AG04450 (cell line): ENCODE measurements at regions not wholly inside any gene's neighbourhood (a gene's known extent, or its start where the extent isn't known, plus 50 kb on each side); places are given as distances from the start of the nearest gene placed in this dataset.

Experiments
- CTCF ChIA-PET: fragments of 300-600, 350-600 bp; formaldehyde crosslinking; extraction: SDS; loops from one replicate; lab custom pipeline; 2022; ENCODE audit warnings: antibody characterized with exemption, inconsistent platforms; lab: Charles Lee
- POLR2A ChIA-PET: fragments of 350-600 bp; formaldehyde crosslinking; extraction: SDS; loops from one replicate; lab custom pipeline; 2021; ENCODE audit warnings: antibody characterized with exemption, inconsistent platforms; lab: Yijun Ruan, JAX
- DNase-seq: peaks from one replicate; pipeline ENCODE4 v3.0.0-alpha.2; 2011; ENCODE audit warnings: low read depth, low spot score
- H3K27ac ChIP-seq: one replicate; pipeline ENCODE4 v1.5.1; 2012; ENCODE audit warnings: low read depth, low read length, control low read depth
- H3K27me3 ChIP-seq: one replicate; pipeline ENCODE4 v1.6.0; 2012; ENCODE audit warnings: low read length; ENCODE audit not compliant: control insufficient read depth, insufficient read depth
- H3K4me3 ChIP-seq: 2 replicates; pipeline ENCODE4 v1.5.1; 2011; ENCODE audit warnings: mild to moderate bottlenecking, low read depth, low read length, control low read depth
- H3K9me3 ChIP-seq: 2 replicates; pipeline ENCODE4 v1.5.1; 2012; ENCODE audit warnings: low read length; ENCODE audit not compliant: control insufficient read depth, insufficient read depth
- CTCF ChIP-seq: IDR thresholded peaks from 2 replicates; pipeline ENCODE4 v1.5.1; 2011; ENCODE audit warnings: low read depth, low read length, control low read depth, inconsistent platforms

- no peak for TF ChIP-seq CTCF
- Histone ChIP-seq H3K27ac (no peak overlapping the region), H3K9me3 (no peaks in the 10 kb centered on the region; the same call in 1 of the 2 replicates), H3K27me3 (no peaks in the 10 kb centered on the region), H3K4me3 (no peak overlapping the region)
- CTCF ChIA-PET: no interaction called here
- POLR2A ChIA-PET: no interaction called here
- DNase-seq: no peak
Observed at GRCh38 chrX:23524467-23524866, 142.8 kb upstream of the PRDX4 start.

GRCh38 chrX:23525531-23525930, 141.8 kb upstream of the PRDX4 start:
- no peak overlapping the region for H3K27ac ChIP-seq
- no peak for DNase-seq
- no peaks in the 10 kb centered on the region; the same call in 1 of the 2 replicates for H3K9me3 ChIP-seq
- TF ChIP-seq CTCF: no peak
- ChIA-PET CTCF (no interaction called here), POLR2A (no interaction called here)
- H3K4me3 ChIP-seq: no peak overlapping the region
- no peaks in the 10 kb centered on the region for H3K27me3 ChIP-seq

- no peaks in the 10 kb centered on the region for H3K9me3 ChIP-seq
- ChIA-PET CTCF (no interaction called here), POLR2A (no interaction called here)
- no peaks in the 10 kb centered on the region for H3K27me3 ChIP-seq
- DNase-seq: no peak
- no peak overlapping the region for H3K27ac ChIP-seq
- H3K4me3 ChIP-seq: no peak overlapping the region
- TF ChIP-seq CTCF: no peak
Observed at GRCh38 chrX:23540532-23540931, 126.8 kb upstream of the PRDX4 start.

GRCh38 chrX:23548164-23548563, 119.1 kb upstream of the PRDX4 start:
- H3K27me3 ChIP-seq: no peaks in the 10 kb centered on the region
- POLR2A ChIA-PET: no interaction called here
- TF ChIP-seq CTCF: no peak
- no peak for DNase-seq
- no peaks in the 10 kb centered on the region for H3K9me3 ChIP-seq
- H3K27ac ChIP-seq: no peak overlapping the region
- H3K4me3 ChIP-seq: no peak overlapping the region
- CTCF ChIA-PET: no interaction called here

- H3K27ac ChIP-seq: no peak overlapping the region
- ChIA-PET CTCF (interaction anchor here (2.6 to 6.2 kb wide), 2 partner anchors 1417 to 1567 kb away, joined by 9 to 48 read pairs; no protein-coding TSS in a partner anchor), POLR2A (no interaction called here)
- H3K27me3 ChIP-seq: no peaks in the 10 kb centered on the region
- TF ChIP-seq CTCF: no peak
- no peaks in the 10 kb centered on the region for H3K9me3 ChIP-seq
- H3K4me3 ChIP-seq: no peak overlapping the region
- DNase-seq: no peak
Observed at GRCh38 chrX:23552303-23552702, 115.0 kb upstream of the PRDX4 start.
